22Rv1 (cell line): ENCODE measurements at regions not wholly inside any gene's neighbourhood (a gene's known extent, or its start where the extent isn't known, plus 50 kb on each side); places are given as distances from the start of the nearest gene placed in this dataset.

ENCODE experiments used
- H3K27ac ChIP-seq: fragments of 450-650 bp; 2 replicates; pipeline ENCODE4 v1.5.1; 2017
- ZFX ChIP-seq: fragments of 450-650 bp; IDR thresholded peaks from 2 replicates; pipeline ENCODE4 v1.6.1; 2017; ENCODE audit warnings: antibody characterized with exemption, borderline replicate concordance
- TF ChIP-seq, protein P1 (sequence below): fragments of 450-650 bp; IDR thresholded peaks from 2 replicates; pipeline ENCODE4 v1.5.1; 2017; ENCODE audit warnings: mild to moderate bottlenecking

GRCh38 chr9:126132746-126133145, 193.9 kb upstream of the MVB12B start:
- TF ChIP-seq, protein P1, sequence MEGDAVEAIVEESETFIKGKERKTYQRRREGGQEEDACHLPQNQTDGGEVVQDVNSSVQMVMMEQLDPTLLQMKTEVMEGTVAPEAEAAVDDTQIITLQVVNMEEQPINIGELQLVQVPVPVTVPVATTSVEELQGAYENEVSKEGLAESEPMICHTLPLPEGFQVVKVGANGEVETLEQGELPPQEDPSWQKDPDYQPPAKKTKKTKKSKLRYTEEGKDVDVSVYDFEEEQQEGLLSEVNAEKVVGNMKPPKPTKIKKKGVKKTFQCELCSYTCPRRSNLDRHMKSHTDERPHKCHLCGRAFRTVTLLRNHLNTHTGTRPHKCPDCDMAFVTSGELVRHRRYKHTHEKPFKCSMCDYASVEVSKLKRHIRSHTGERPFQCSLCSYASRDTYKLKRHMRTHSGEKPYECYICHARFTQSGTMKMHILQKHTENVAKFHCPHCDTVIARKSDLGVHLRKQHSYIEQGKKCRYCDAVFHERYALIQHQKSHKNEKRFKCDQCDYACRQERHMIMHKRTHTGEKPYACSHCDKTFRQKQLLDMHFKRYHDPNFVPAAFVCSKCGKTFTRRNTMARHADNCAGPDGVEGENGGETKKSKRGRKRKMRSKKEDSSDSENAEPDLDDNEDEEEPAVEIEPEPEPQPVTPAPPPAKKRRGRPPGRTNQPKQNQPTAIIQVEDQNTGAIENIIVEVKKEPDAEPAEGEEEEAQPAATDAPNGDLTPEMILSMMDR: no peak
- TF ChIP-seq ZFX: no peak

GRCh38 chr9:126144196-126144595, 182.4 kb upstream of the MVB12B start:
- TF ChIP-seq, protein P1: no peak
- TF ChIP-seq ZFX: no peak
- no peak overlapping the region for H3K27ac ChIP-seq

More at GRCh38 chr9:126132746-126133145, 193.9 kb upstream of the MVB12B start:
- H3K27ac ChIP-seq: no peak overlapping the region

DNA sequence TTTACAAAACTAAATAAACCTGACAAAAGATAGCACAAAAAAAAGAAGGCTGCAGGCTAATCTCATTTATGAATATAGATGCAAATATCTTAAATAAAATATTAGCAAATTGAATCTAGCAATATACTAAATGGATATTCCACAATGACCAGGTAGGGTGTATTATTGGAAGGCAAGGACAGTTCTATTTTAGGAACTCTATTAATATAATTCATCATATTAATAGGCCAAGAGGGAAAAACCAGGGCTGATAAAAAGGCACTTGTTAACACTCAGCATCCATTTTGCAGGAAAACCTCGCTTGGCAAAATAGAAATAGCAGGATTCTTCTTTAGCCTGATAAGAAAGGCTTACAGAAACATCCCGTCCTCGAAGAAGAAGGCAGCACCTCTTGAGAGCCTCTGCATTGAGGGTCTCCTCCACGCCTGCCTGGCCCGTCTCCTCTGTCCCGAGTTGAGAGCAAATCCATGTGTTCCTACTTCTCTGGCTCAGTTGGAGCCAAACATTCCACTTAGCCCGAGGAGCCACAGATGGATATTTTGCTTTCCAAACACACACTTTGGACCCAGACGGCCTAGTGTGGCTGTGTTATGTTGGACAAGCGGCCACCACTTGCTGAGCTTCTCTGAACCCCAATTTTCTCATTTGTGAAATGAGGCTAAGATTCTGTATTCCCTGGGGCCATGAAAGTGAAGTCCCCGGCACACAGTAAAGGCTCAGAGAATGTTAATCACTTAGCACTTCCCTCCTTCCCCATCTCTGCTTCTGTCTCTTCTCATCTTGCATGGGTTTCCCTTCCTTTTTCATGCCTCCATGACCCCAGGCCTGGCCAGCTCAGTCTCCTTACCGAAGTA, 181.8 kb upstream of the MVB12B start:
- H3K27ac ChIP-seq: no peak overlapping the region
- TF ChIP-seq ZFX: no peak
- TF ChIP-seq, protein P1: no peak

GRCh38 chr9:126145887-126146253, 180.8 kb upstream of the MVB12B start:
- no peak overlapping the region for H3K27ac ChIP-seq
- TF ChIP-seq, protein P1: no peak
- no peak for TF ChIP-seq ZFX

DNA sequence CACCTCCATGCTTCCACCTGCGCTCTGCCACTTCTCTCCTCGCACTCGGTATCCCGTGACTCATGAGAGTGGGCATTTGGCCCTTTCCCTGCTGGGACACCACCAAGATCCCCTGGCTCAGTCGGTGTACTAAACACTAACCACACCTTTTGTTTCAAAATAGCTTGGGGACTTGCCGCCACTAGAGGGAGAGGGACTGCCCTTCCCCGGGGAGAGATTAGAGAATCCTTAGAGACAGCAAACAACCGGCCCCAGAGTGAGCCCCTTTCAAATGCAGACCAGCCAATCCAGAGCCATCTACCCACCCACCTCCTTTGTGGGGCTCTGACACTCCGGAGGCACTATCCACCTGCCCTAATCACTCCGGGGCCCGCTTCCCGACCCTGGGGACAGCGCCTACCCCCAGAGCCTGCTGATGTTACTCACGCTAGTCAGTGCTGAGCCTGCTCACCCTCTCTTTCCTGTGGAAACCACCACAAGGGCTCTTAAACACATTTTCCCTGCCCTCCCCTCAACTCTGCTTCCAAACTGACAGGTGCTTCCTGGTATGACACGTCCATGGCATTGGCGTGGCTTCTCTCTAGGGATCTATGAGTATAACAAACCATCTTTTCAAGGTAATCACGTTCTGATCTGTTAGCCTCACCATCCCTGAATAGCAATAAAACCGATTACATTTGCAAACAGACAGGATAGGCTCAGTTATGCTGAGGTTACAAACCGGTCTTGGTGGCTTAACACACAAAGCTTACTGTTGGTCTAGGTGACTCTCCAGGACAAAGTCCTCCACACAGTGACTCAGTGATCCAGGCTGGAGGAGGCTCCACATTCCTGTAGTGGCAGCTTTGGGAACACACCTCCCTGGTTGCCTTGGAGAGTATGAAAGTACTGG, 180.1 kb upstream of the MVB12B start:
- TF ChIP-seq ZFX: no peak
- TF ChIP-seq, protein P1: peak; percentile 56

GRCh38 chr9:126147186-126147935, 179.3 kb upstream of the MVB12B start:
- H3K27ac ChIP-seq: no peak overlapping the region
- TF ChIP-seq ZFX: no peak
- TF ChIP-seq, protein P1: no peak

More for the DNA sequence above, 180.1 kb upstream of the MVB12B start:
- H3K27ac ChIP-seq: no peak overlapping the region
